ENCODE measurements at regions not wholly inside any gene's neighbourhood (a gene's known extent, or its start where the extent isn't known, plus 50 kb on each side); places are given as distances from the start of the nearest gene placed in this dataset.
A peak's percentile ranks its signal among the peaks of the same experiment; 100 is the strongest.

- H3K9me3 ChIP-seq (ENCODE audit: low read depth) = no peaks in the 10 kb centered on the region
- H3K4me3 ChIP-seq = no peak overlapping the region
- no peak for DNase-seq (ENCODE audit: low read depth in 1 of 2, low spot score in 1 of 2)
- TF ChIP-seq CTCF (IDR thresholded peaks at IDR 0.05; ENCODE audit: low read depth, low read length) = no peak
- H3K27me3 ChIP-seq = no peaks in the 10 kb centered on the region
- H3K4me1 ChIP-seq (ENCODE audit: low read depth) = peaks cover 20% of the 10 kb centered on the region
- H3K36me3 ChIP-seq = no peaks in the 10 kb centered on the region
- no peak overlapping the region for H3K27ac ChIP-seq
Measured at GRCh38 chr2:12539776-12540562, 176.8 kb upstream of the TRIB2 start.

DNA sequence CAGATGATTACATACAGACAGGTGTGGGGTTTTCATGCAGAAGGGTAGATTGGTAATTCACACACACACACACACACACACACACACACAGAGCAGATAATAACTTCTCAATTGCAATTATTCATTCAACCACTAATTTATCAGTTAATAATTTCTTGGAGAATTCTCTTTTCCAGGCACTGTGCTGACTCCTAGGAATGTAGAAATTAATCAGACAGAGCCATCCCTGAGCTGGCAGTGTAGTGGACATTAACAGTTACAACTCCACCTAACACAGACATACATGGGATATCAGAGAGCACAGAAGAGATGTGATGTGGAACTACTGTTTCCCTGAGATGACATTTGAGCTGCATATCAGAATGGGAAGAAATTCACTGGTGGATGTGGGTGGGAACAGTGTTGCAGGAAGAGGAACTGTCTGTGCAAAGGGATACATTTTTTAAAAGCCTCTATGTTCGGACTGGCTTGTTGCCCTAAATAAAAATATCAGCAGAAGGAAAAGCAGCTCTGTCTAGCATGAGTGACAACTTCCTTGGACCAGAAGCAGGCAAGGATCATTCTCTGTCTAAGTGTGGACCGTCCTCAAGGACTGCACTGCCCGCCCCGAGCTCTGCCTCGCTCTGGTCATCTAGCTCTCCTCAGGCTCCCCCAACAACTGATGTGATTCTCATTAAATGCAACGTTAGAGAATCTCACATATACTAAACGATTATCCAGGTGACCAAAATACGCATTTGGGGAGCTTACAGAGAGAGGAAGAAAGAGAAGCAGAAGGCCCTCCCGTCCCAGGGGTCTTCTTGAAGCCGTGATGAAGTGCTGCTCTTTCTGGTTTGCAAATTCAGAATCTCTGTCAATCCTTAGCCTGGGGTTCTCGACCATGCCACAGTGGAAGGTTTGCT, 173.4 kb upstream of the TRIB2 start:
- no peak overlapping the region for H3K4me3 ChIP-seq

GRCh38 chr2:12543978-12544558, 172.7 kb upstream of the TRIB2 start:
- no peaks in the 10 kb centered on the region for H3K9me3 ChIP-seq (ENCODE audit: low read depth)
- H3K36me3 ChIP-seq = no peaks in the 10 kb centered on the region
- no peaks in the 10 kb centered on the region for H3K4me1 ChIP-seq (ENCODE audit: low read depth)
- H3K4me3 ChIP-seq = no peak overlapping the region
- no peak for TF ChIP-seq CTCF (IDR thresholded peaks at IDR 0.05; ENCODE audit: low read depth, low read length)
- peak in 1 of 2 donors; percentile 66 for DNase-seq (ENCODE audit: low read depth in 1 of 2, low spot score in 1 of 2)
- no peak overlapping the region for H3K27ac ChIP-seq
- H3K27me3 ChIP-seq = no peaks in the 10 kb centered on the region

More for the DNA sequence above, 173.4 kb upstream of the TRIB2 start:
- Histone ChIP-seq H3K4me1 (ENCODE audit: low read depth) (no peaks in the 10 kb centered on the region), H3K27me3 (no peaks in the 10 kb centered on the region), H3K36me3 (no peaks in the 10 kb centered on the region), H3K9me3 (ENCODE audit: low read depth) (no peaks in the 10 kb centered on the region), H3K27ac (no peak overlapping the region)
- TF ChIP-seq CTCF (IDR thresholded peaks at IDR 0.05; ENCODE audit: low read depth, low read length) = no peak
- DNase-seq (ENCODE audit: low read depth in 1 of 2, low spot score in 1 of 2) = no peak

- H3K9me3 ChIP-seq (ENCODE audit: low read depth) = no peaks in the 10 kb centered on the region
- H3K36me3 ChIP-seq = no peaks in the 10 kb centered on the region
- no peak for DNase-seq (ENCODE audit: low read depth in 1 of 2, low spot score in 1 of 2)
- H3K4me3 ChIP-seq = no peak overlapping the region
- no peaks in the 10 kb centered on the region for H3K4me1 ChIP-seq (ENCODE audit: low read depth)
- H3K27ac ChIP-seq = no peak overlapping the region
- TF ChIP-seq CTCF (IDR thresholded peaks at IDR 0.05; ENCODE audit: low read depth, low read length) = no peak
- no peaks in the 10 kb centered on the region for H3K27me3 ChIP-seq
Measured at GRCh38 chr2:12547566-12548170, 169.1 kb upstream of the TRIB2 start.

DNA sequence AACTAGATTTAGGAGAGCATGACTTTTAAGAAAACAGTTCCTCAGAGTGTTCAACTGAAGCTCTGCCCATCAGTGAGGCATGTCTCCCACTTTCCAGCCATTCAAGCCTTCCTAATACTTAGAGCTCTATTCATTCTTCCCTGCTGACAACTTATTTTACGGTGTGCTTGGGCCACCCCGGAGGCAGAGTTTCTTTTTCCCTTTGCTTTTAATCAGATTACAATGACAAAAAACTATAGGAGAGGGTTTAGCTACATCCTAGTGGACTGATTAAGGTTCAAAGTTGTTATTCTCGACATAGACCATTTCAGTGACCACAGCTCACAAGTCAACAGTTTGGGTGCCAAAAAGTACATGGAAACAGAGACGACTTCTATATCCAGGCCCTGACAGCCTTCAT, 167.8 kb upstream of the TRIB2 start:
- DNase-seq (ENCODE audit: low read depth in 1 of 2, low spot score in 1 of 2) = no peak
- Histone ChIP-seq H3K9me3 (ENCODE audit: low read depth) (no peaks in the 10 kb centered on the region), H3K36me3 (no peaks in the 10 kb centered on the region), H3K27me3 (no peaks in the 10 kb centered on the region), H3K4me3 (no peak overlapping the region), H3K4me1 (ENCODE audit: low read depth) (no peaks in the 10 kb centered on the region), H3K27ac (no peak overlapping the region)
- TF ChIP-seq CTCF (IDR thresholded peaks at IDR 0.05; ENCODE audit: low read depth, low read length) = no peak

Measured in cardiac muscle cell (in vitro differentiated cells and primary cell).